Choroid plexus epithelial cell (primary cell): ENCODE measurements at regions not wholly inside any gene's neighbourhood (a gene's known extent, or its start where the extent isn't known, plus 50 kb on each side); places are given as distances from the start of the nearest gene placed in this dataset.

Source experiments
- DNase-seq: peaks from one replicate; pipeline ENCODE4 v3.0.0-alpha.2; 2010; ENCODE audit warnings: low read depth
- H3K4me3 ChIP-seq: 2 replicates; pipeline ENCODE4 v1.5.1; 2011; ENCODE audit warnings: low read depth, mild to moderate bottlenecking, control low read depth, low read length, moderate library complexity
- TF ChIP-seq, protein P1 (sequence below): conservative IDR thresholded peaks from 2 replicates; pipeline ENCODE4 v1.5.1; 2011; ENCODE audit warnings: low read depth, mild to moderate bottlenecking, control low read depth, inconsistent platforms, low read length, moderate library complexity

GRCh38 chr3:147813256-147813655 is 404.1 kb downstream of the ZIC1 start:
- H3K4me3 ChIP-seq: no peak overlapping the region
- no peak for DNase-seq
- TF ChIP-seq, protein P1, sequence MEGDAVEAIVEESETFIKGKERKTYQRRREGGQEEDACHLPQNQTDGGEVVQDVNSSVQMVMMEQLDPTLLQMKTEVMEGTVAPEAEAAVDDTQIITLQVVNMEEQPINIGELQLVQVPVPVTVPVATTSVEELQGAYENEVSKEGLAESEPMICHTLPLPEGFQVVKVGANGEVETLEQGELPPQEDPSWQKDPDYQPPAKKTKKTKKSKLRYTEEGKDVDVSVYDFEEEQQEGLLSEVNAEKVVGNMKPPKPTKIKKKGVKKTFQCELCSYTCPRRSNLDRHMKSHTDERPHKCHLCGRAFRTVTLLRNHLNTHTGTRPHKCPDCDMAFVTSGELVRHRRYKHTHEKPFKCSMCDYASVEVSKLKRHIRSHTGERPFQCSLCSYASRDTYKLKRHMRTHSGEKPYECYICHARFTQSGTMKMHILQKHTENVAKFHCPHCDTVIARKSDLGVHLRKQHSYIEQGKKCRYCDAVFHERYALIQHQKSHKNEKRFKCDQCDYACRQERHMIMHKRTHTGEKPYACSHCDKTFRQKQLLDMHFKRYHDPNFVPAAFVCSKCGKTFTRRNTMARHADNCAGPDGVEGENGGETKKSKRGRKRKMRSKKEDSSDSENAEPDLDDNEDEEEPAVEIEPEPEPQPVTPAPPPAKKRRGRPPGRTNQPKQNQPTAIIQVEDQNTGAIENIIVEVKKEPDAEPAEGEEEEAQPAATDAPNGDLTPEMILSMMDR: no peak

- peak; percentile 47 for DNase-seq
These were observed 407.6 kb downstream of the ZIC1 start for GRCh38 chr3:147816752-147817151.

GRCh38 chr3:147832611-147833010 is 423.4 kb downstream of the ZIC1 start:
- DNase-seq: no peak
- TF ChIP-seq, protein P1: no peak
- no peak overlapping the region for H3K4me3 ChIP-seq

More at GRCh38 chr3:147816752-147817151, 407.6 kb downstream of the ZIC1 start:
- no peak overlapping the region for H3K4me3 ChIP-seq
- TF ChIP-seq, protein P1: no peak

DNA sequence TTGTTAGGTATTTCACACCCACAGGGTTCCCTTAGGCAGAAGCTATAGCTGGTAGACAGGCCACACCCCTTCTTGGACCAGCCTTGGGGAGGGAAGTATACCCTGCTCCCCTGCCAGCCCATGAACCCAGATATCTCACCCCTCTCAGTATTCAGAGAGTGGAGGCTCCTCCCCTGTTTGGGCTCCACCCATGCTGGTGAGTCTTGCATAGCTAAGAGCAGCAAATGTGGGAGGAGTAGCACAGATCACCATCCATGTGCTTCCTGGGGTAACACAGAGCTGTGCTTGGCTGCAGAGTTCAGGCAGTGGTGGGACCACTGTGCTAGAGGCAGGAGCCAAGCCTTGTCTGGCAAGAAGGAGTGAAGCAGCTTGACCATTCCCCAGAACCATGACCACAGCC is 427.2 kb downstream of the ZIC1 start:
- no peak for DNase-seq
- TF ChIP-seq, protein P1: no peak
- no peak overlapping the region for H3K4me3 ChIP-seq

GRCh38 chr3:147838652-147839051 is 429.5 kb downstream of the ZIC1 start:
- TF ChIP-seq, protein P1: peak; percentile 22
- H3K4me3 ChIP-seq: no peak overlapping the region
- peak; percentile 17 for DNase-seq

- TF ChIP-seq, protein P1: no peak
- no peak overlapping the region for H3K4me3 ChIP-seq
- no peak for DNase-seq
These were observed 434.2 kb downstream of the ZIC1 start for GRCh38 chr3:147843331-147843730.

- TF ChIP-seq, protein P1: no peak
- no peak overlapping the region for H3K4me3 ChIP-seq
These were observed 437.1 kb downstream of the ZIC1 start for GRCh38 chr3:147846293-147846692.

More at GRCh38 chr3:147846293-147846692, 437.1 kb downstream of the ZIC1 start:
- no peak for DNase-seq
